OCI-LY1 (cell line): ENCODE measurements at regions not wholly inside any gene's neighbourhood (a gene's known extent, or its start where the extent isn't known, plus 50 kb on each side); places are given as distances from the start of the nearest gene placed in this dataset.

Source experiments
- H2AFZ ChIP-seq: fragments of 200-600 bp; sonication (generic), shearing (Covaris generic); 2 replicates; pipeline ENCODE4 v1.6.0; 2014; ENCODE audit warnings: antibody characterized with exemption, mild to moderate bottlenecking, low read length
- H3F3A ChIP-seq: fragments of 200-600 bp; sonication (generic), shearing (Covaris generic); 2 replicates; pipeline ENCODE4 v1.6.0; 2014; ENCODE audit warnings: mild to moderate bottlenecking, antibody characterized with exemption, low read length, moderate library complexity; ENCODE audit not compliant: insufficient read depth
- H3K27ac ChIP-seq: fragments of 200-600 bp; sonication (generic); 2 replicates; pipeline ENCODE4 v1.5.1; 2014; ENCODE audit warnings: low read length, mixed run types, mild to moderate bottlenecking, low read depth; ENCODE audit not compliant: poor library complexity, severe bottlenecking
- H3K27me3 ChIP-seq: fragments of 200-600 bp; sonication (generic); 2 replicates; pipeline ENCODE4 v1.6.0; 2014; ENCODE audit warnings: antibody characterized with exemption, mild to moderate bottlenecking, low read length, moderate library complexity; ENCODE audit not compliant: insufficient read depth
- H3K36me3 ChIP-seq: fragments of 200-600 bp; sonication (generic); 2 replicates; pipeline ENCODE4 v1.6.1; 2014; ENCODE audit warnings: mild to moderate bottlenecking, antibody characterized with exemption, low read length, moderate library complexity, mixed read lengths; ENCODE audit not compliant: insufficient read depth
- H3K4me1 ChIP-seq: fragments of 200-600 bp; sonication (generic); 2 replicates; pipeline ENCODE4 v1.5.1; 2014; ENCODE audit warnings: mild to moderate bottlenecking, low read length, moderate library complexity; ENCODE audit not compliant: insufficient read depth, severe bottlenecking
- H3K4me2 ChIP-seq: fragments of 200-600 bp; sonication (generic), shearing (Covaris generic); 2 replicates; pipeline ENCODE4 v1.6.1; 2014; ENCODE audit warnings: low read length
- H3K4me3 ChIP-seq: fragments of 200-600 bp; sonication (generic); 2 replicates; pipeline ENCODE4 v1.5.1; 2014; ENCODE audit warnings: low read length, low read depth, mild to moderate bottlenecking, mixed read lengths; ENCODE audit not compliant: poor library complexity, severe bottlenecking
- H3K79me2 ChIP-seq: fragments of 200-600 bp; shearing (Covaris generic); 2 replicates; pipeline ENCODE4 v1.6.1; 2016; ENCODE audit warnings: mixed run types, low read length, mixed read lengths; ENCODE audit not compliant: insufficient read depth
- H3K9ac ChIP-seq: fragments of 200-600 bp; sonication (generic), shearing (Covaris generic); 2 replicates; pipeline ENCODE4 v1.6.1; 2014; ENCODE audit warnings: mild to moderate bottlenecking, low read length, mixed read lengths
- H3K9me2 ChIP-seq: fragments of 200-600 bp; sonication (generic), shearing (Covaris generic); 2 replicates; pipeline ENCODE4 v1.6.1; 2014; ENCODE audit warnings: low read depth, mild to moderate bottlenecking, low read length, mixed read lengths
- H3K9me3 ChIP-seq: fragments of 200-600 bp; shearing (Covaris generic); 2 replicates; pipeline ENCODE4 v1.6.1; 2014; ENCODE audit warnings: low read length, mixed read lengths
- H4K20me1 ChIP-seq: fragments of 200-600 bp; sonication (generic), shearing (Covaris generic); 2 replicates; pipeline ENCODE4 v1.6.0; 2016; ENCODE audit warnings: mild to moderate bottlenecking, low read length; ENCODE audit not compliant: insufficient read depth
- CTCF ChIP-seq: fragments of 200-600 bp; sonication (generic), shearing (Covaris generic); IDR thresholded peaks from 2 replicates; pipeline ENCODE4 v1.5.1; 2017; ENCODE audit warnings: mild to moderate bottlenecking, antibody characterized with exemption, low read length, moderate library complexity, mixed read lengths
- EZH2 ChIP-seq: fragments of 200-600 bp; sonication (generic), shearing (Covaris generic); IDR thresholded peaks from 2 replicates; pipeline ENCODE4 v1.8.0; 2017; ENCODE audit warnings: borderline replicate concordance, mixed run types, mild to moderate bottlenecking, antibody characterized with exemption, low read length, moderate library complexity, mixed read lengths

GRCh38 chr3:165403666-165404065 lies 207.5 kb upstream of the SLITRK3 start:
- Histone ChIP-seq H3K9me2 (no peaks in the 10 kb centered on the region), H2AFZ (no peak overlapping the region), H3K27me3 (no peaks in the 10 kb centered on the region), H3K4me1 (no peaks in the 10 kb centered on the region), H3F3A (no peaks in the 10 kb centered on the region), H3K79me2 (no peaks in the 10 kb centered on the region), H3K9ac (no peak overlapping the region), H3K27ac (no peak overlapping the region), H3K36me3 (no peaks in the 10 kb centered on the region), H4K20me1 (no peaks in the 10 kb centered on the region), H3K4me3 (no peak overlapping the region), H3K4me2 (no peak overlapping the region), H3K9me3 (no peaks in the 10 kb centered on the region)
- TF ChIP-seq CTCF (no peak), EZH2 (no peak)

GRCh38 chr3:165395188-165395587 lies 199.0 kb upstream of the SLITRK3 start:
- Histone ChIP-seq H3K9me3 (no peaks in the 10 kb centered on the region), H4K20me1 (no peaks in the 10 kb centered on the region), H3K4me3 (no peak overlapping the region), H3K27me3 (no peaks in the 10 kb centered on the region), H3K9ac (no peak overlapping the region), H3K27ac (no peak overlapping the region), H3K79me2 (no peaks in the 10 kb centered on the region), H2AFZ (no peak overlapping the region), H3K4me1 (no peaks in the 10 kb centered on the region), H3K9me2 (no peaks in the 10 kb centered on the region), H3K36me3 (no peaks in the 10 kb centered on the region), H3K4me2 (no peak overlapping the region), H3F3A (no peaks in the 10 kb centered on the region)
- TF ChIP-seq CTCF: no peak
- TF ChIP-seq EZH2: no peak

GRCh38 chr3:165393461-165393860 lies 197.3 kb upstream of the SLITRK3 start:
- no peak overlapping the region for H3K4me3 ChIP-seq
- H3K79me2 ChIP-seq: no peaks in the 10 kb centered on the region
- H3F3A ChIP-seq: no peaks in the 10 kb centered on the region
- no peak overlapping the region for H3K4me2 ChIP-seq
- no peaks in the 10 kb centered on the region for H3K36me3 ChIP-seq
- H3K9me3 ChIP-seq: no peaks in the 10 kb centered on the region
- no peak overlapping the region for H2AFZ ChIP-seq
- H3K27me3 ChIP-seq: no peaks in the 10 kb centered on the region
- TF ChIP-seq CTCF (no peak), EZH2 (no peak)
- no peak overlapping the region for H3K9ac ChIP-seq
- no peak overlapping the region for H3K27ac ChIP-seq
- no peaks in the 10 kb centered on the region for H3K4me1 ChIP-seq
- H3K9me2 ChIP-seq: no peaks in the 10 kb centered on the region
- H4K20me1 ChIP-seq: no peaks in the 10 kb centered on the region
